ENCODE measurements at regions not wholly inside any gene's neighbourhood (a gene's known extent, or its start where the extent isn't known, plus 50 kb on each side); places are given as distances from the start of the nearest gene placed in this dataset.

GRCh38 chr2:118791483-118791882 lies 56.0 kb downstream of the EN1 start:
- H3K4me1 Mint-ChIP-seq = no peaks in the 10 kb centered on the region
- H3K9me3 Mint-ChIP-seq = peaks cover 0 to 2% of the 10 kb centered on the region in 2 donors
- H3K27me3 Mint-ChIP-seq = peaks cover 25 to 31% of the 10 kb centered on the region in 2 donors
- H3K4me3 Mint-ChIP-seq = no peak overlapping the region
- DNase-seq (no peak), ATAC-seq (replicated peaks) (no peak)
- H3K27ac Mint-ChIP-seq = no peak overlapping the region
- H3K36me3 Mint-ChIP-seq = no peaks in the 10 kb centered on the region

- ATAC-seq (replicated peaks) = no peak
- Mint-ChIP-seq H3K4me1 (no peaks in the 10 kb centered on the region), H3K27me3 (peaks cover 25 to 26% of the 10 kb centered on the region in 2 donors), H3K9me3 (no peaks in the 10 kb centered on the region), H3K36me3 (no peaks in the 10 kb centered on the region), H3K4me3 (no peak overlapping the region), H3K27ac (no peak overlapping the region)
- no peak for DNase-seq
Measured at GRCh38 chr2:118786746-118787145, 60.7 kb downstream of the EN1 start.

- no peaks in the 10 kb centered on the region for H3K36me3 Mint-ChIP-seq
- H3K4me3 Mint-ChIP-seq = no peak overlapping the region
- peaks cover 0 to 5% of the 10 kb centered on the region in 2 donors for H3K9me3 Mint-ChIP-seq
- ATAC-seq (replicated peaks) (no peak), DNase-seq (no peak)
- H3K27me3 Mint-ChIP-seq = peaks cover 16 to 18% of the 10 kb centered on the region in 2 donors
- no peaks in the 10 kb centered on the region for H3K4me1 Mint-ChIP-seq
- H3K27ac Mint-ChIP-seq = no peak overlapping the region
Measured at GRCh38 chr2:118784860-118785259, 62.6 kb downstream of the EN1 start.

GRCh38 chr2:118779362-118779761 lies 68.1 kb downstream of the EN1 start:
- DNase-seq (no peak), ATAC-seq (replicated peaks) (no peak)
- Mint-ChIP-seq H3K4me3 (no peak overlapping the region), H3K4me1 (no peaks in the 10 kb centered on the region), H3K36me3 (no peaks in the 10 kb centered on the region), H3K9me3 (peaks cover 1 to 5% of the 10 kb centered on the region in 2 donors), H3K27ac (no peak overlapping the region), H3K27me3 (peaks cover 17% of the 10 kb centered on the region in 2 donors)

- no peaks in the 10 kb centered on the region for H3K4me1 Mint-ChIP-seq
- peaks cover 0 to 1% of the 10 kb centered on the region in 2 donors for H3K9me3 Mint-ChIP-seq
- DNase-seq = no peak
- no peak overlapping the region for H3K27ac Mint-ChIP-seq
- peak in 1 of 2 donors; percentile 31 for ATAC-seq (replicated peaks)
- H3K4me3 Mint-ChIP-seq = peak overlapping the region; percentile 16 to 27
- no peaks in the 10 kb centered on the region for H3K36me3 Mint-ChIP-seq
- H3K27me3 Mint-ChIP-seq = peaks cover 38 to 49% of the 10 kb centered on the region in 2 donors
Measured at GRCh38 chr2:118774458-118775133, 72.9 kb downstream of the EN1 start.

GRCh38 chr2:118773826-118774225 lies 73.6 kb downstream of the EN1 start:
- no peaks in the 10 kb centered on the region for H3K9me3 Mint-ChIP-seq
- peaks cover 44 to 50% of the 10 kb centered on the region in 2 donors for H3K27me3 Mint-ChIP-seq
- H3K36me3 Mint-ChIP-seq = no peaks in the 10 kb centered on the region
- ATAC-seq (replicated peaks) = no peak
- H3K4me1 Mint-ChIP-seq = no peaks in the 10 kb centered on the region
- no peak overlapping the region for H3K27ac Mint-ChIP-seq
- no peak for DNase-seq
- no peak overlapping the region for H3K4me3 Mint-ChIP-seq

- no peak overlapping the region for H3K4me3 Mint-ChIP-seq
- H3K27ac Mint-ChIP-seq = no peak overlapping the region
- peaks cover 46 to 54% of the 10 kb centered on the region in 2 donors for H3K27me3 Mint-ChIP-seq
- H3K9me3 Mint-ChIP-seq = no peaks in the 10 kb centered on the region
- H3K36me3 Mint-ChIP-seq = no peaks in the 10 kb centered on the region
- no peak for DNase-seq
- ATAC-seq (replicated peaks) = no peak
- H3K4me1 Mint-ChIP-seq = no peaks in the 10 kb centered on the region
Measured at GRCh38 chr2:118772487-118773200, 74.8 kb downstream of the EN1 start.

- no peaks in the 10 kb centered on the region for H3K9me3 Mint-ChIP-seq
- H3K27ac Mint-ChIP-seq = no peak overlapping the region
- H3K4me1 Mint-ChIP-seq = no peaks in the 10 kb centered on the region
- ATAC-seq (replicated peaks) = no peak
- no peak overlapping the region for H3K4me3 Mint-ChIP-seq
- peaks cover 39 to 46% of the 10 kb centered on the region in 2 donors for H3K27me3 Mint-ChIP-seq
- no peak for DNase-seq
- no peaks in the 10 kb centered on the region for H3K36me3 Mint-ChIP-seq
Measured at GRCh38 chr2:118769707-118770400, 77.6 kb downstream of the EN1 start.

- H3K36me3 Mint-ChIP-seq = no peaks in the 10 kb centered on the region
- ATAC-seq (replicated peaks) (no peak), DNase-seq (no peak)
- H3K4me3 Mint-ChIP-seq = no peak overlapping the region
- H3K9me3 Mint-ChIP-seq = no peaks in the 10 kb centered on the region
- H3K27me3 Mint-ChIP-seq = peaks cover 33 to 37% of the 10 kb centered on the region in 2 donors
- no peaks in the 10 kb centered on the region for H3K4me1 Mint-ChIP-seq
- H3K27ac Mint-ChIP-seq = no peak overlapping the region
Measured at GRCh38 chr2:118766871-118767270, 80.6 kb downstream of the EN1 start.

- no peak for ATAC-seq (replicated peaks)
- no peaks in the 10 kb centered on the region for H3K9me3 Mint-ChIP-seq
- H3K27me3 Mint-ChIP-seq = peaks cover 26 to 37% of the 10 kb centered on the region in 2 donors
- no peak overlapping the region for H3K4me3 Mint-ChIP-seq
- DNase-seq = no peak
- no peaks in the 10 kb centered on the region for H3K36me3 Mint-ChIP-seq
- no peak overlapping the region for H3K27ac Mint-ChIP-seq
- H3K4me1 Mint-ChIP-seq = no peaks in the 10 kb centered on the region
Measured at GRCh38 chr2:118764855-118765254, 82.6 kb downstream of the EN1 start.

GRCh38 chr2:118763797-118764196 lies 83.7 kb downstream of the EN1 start:
- H3K9me3 Mint-ChIP-seq = no peaks in the 10 kb centered on the region
- no peak overlapping the region for H3K27ac Mint-ChIP-seq
- H3K4me1 Mint-ChIP-seq = no peaks in the 10 kb centered on the region
- no peak for ATAC-seq (replicated peaks)
- H3K4me3 Mint-ChIP-seq = no peak overlapping the region
- DNase-seq = no peak
- peaks cover 34 to 35% of the 10 kb centered on the region in 2 donors for H3K27me3 Mint-ChIP-seq
- no peaks in the 10 kb centered on the region for H3K36me3 Mint-ChIP-seq

- DNase-seq (no peak), ATAC-seq (replicated peaks) (no peak)
- no peak overlapping the region for H3K27ac Mint-ChIP-seq
- peaks cover 30 to 35% of the 10 kb centered on the region in 2 donors for H3K27me3 Mint-ChIP-seq
- H3K4me3 Mint-ChIP-seq = no peak overlapping the region
- H3K36me3 Mint-ChIP-seq = no peaks in the 10 kb centered on the region
- H3K9me3 Mint-ChIP-seq = no peaks in the 10 kb centered on the region
- H3K4me1 Mint-ChIP-seq = no peaks in the 10 kb centered on the region
Measured at GRCh38 chr2:118762290-118762689, 85.2 kb downstream of the EN1 start.

GRCh38 chr2:118761771-118762170 lies 85.7 kb downstream of the EN1 start:
- Mint-ChIP-seq H3K4me3 (no peak overlapping the region), H3K9me3 (no peaks in the 10 kb centered on the region), H3K36me3 (no peaks in the 10 kb centered on the region), H3K27me3 (peaks cover 30 to 35% of the 10 kb centered on the region in 2 donors), H3K27ac (no peak overlapping the region), H3K4me1 (no peaks in the 10 kb centered on the region)
- no peak for ATAC-seq (replicated peaks)
- no peak for DNase-seq

- ATAC-seq (replicated peaks) (no peak), DNase-seq (no peak)
- no peaks in the 10 kb centered on the region for H3K9me3 Mint-ChIP-seq
- H3K27me3 Mint-ChIP-seq = peaks cover 9 to 20% of the 10 kb centered on the region in 2 donors
- H3K4me1 Mint-ChIP-seq = no peaks in the 10 kb centered on the region
- H3K4me3 Mint-ChIP-seq = no peak overlapping the region
- H3K27ac Mint-ChIP-seq = no peak overlapping the region
- H3K36me3 Mint-ChIP-seq = peaks cover 0 to 2% of the 10 kb centered on the region in 2 donors
Measured at GRCh38 chr2:118755901-118756300, 91.5 kb downstream of the EN1 start.
